ENCODE measurements at regions not wholly inside any gene's neighbourhood (a gene's known extent, or its start where the extent isn't known, plus 50 kb on each side); places are given as distances from the start of the nearest gene placed in this dataset.

DNA sequence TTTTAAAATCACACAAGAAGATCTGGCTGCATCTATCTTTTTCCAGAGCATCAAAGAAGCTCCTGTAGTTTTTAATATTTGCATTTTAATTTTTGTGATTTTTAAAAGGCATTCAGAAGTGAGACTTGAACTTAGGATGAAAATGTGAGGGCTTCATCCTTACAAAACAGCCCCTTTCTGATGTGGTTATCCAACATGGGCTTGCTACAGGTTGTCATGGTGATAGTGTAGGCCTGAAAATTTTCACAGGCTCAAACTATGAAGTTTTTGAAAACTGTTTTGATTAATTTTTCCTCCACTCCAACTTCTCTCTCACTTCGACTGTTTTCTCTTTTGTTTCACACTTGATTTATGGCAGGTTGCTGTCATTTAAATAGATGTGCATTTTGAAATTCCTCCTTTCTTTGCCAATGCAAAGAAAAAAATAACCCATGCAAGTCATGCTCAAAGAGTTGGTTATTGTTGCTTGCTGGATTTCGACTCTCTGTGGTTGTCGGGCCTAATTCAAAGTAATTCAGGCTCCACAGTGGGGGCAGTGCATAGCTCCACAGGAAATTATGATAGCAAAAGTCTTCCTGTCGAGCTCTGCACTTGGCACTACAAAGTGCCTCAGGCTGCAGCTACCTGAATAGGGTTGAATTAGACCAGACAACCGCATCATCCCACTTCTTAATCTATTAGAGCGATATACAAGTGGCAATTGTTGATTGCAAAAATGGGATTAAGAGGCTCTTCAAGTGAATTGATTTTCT is 201.0 kb upstream of the GPR101 start:
- H3K9me3 ChIP-seq = no peaks in the 10 kb centered on the region
- H3K4me1 ChIP-seq = no peaks in the 10 kb centered on the region
- TF ChIP-seq, protein P1, sequence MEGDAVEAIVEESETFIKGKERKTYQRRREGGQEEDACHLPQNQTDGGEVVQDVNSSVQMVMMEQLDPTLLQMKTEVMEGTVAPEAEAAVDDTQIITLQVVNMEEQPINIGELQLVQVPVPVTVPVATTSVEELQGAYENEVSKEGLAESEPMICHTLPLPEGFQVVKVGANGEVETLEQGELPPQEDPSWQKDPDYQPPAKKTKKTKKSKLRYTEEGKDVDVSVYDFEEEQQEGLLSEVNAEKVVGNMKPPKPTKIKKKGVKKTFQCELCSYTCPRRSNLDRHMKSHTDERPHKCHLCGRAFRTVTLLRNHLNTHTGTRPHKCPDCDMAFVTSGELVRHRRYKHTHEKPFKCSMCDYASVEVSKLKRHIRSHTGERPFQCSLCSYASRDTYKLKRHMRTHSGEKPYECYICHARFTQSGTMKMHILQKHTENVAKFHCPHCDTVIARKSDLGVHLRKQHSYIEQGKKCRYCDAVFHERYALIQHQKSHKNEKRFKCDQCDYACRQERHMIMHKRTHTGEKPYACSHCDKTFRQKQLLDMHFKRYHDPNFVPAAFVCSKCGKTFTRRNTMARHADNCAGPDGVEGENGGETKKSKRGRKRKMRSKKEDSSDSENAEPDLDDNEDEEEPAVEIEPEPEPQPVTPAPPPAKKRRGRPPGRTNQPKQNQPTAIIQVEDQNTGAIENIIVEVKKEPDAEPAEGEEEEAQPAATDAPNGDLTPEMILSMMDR (IDR thresholded peaks at IDR 0.05) = no peak
- TF ChIP-seq POLR2A (IDR thresholded peaks at IDR 0.05) = no peak
- no peak overlapping the region for H3K4me3 ChIP-seq
- H3K36me3 ChIP-seq = no peaks in the 10 kb centered on the region
- no peak for DNase-seq
- no peaks in the 10 kb centered on the region for H3K27me3 ChIP-seq
- H3K27ac ChIP-seq = no peak overlapping the region

DNA sequence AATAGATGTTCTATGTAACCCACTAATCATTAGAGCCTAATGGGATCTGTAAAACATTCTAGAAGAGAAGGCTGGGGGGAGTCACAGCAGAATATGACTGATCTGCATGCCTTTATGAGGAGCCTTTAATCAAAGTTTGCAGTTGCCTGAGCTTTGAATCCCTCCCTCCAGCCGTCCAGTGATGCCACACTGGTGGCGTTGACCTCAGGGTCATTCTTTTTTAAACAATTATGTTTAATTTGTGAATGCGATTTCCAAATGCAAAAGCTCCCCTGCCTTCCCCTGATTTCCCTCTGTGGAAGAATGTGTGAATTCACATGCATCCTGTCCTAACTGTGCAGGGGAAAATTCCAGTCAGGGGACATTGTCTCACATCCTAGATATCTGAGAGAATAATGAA is 199.7 kb upstream of the GPR101 start:
- H3K36me3 ChIP-seq = no peaks in the 10 kb centered on the region
- H3K4me1 ChIP-seq = no peaks in the 10 kb centered on the region
- TF ChIP-seq, protein P1 (IDR thresholded peaks at IDR 0.05) = no peak
- TF ChIP-seq POLR2A (IDR thresholded peaks at IDR 0.05) = no peak
- H3K27ac ChIP-seq = no peak overlapping the region
- no peak overlapping the region for H3K4me3 ChIP-seq
- no peak for DNase-seq
- no peaks in the 10 kb centered on the region for H3K27me3 ChIP-seq
- H3K9me3 ChIP-seq = no peaks in the 10 kb centered on the region

DNA sequence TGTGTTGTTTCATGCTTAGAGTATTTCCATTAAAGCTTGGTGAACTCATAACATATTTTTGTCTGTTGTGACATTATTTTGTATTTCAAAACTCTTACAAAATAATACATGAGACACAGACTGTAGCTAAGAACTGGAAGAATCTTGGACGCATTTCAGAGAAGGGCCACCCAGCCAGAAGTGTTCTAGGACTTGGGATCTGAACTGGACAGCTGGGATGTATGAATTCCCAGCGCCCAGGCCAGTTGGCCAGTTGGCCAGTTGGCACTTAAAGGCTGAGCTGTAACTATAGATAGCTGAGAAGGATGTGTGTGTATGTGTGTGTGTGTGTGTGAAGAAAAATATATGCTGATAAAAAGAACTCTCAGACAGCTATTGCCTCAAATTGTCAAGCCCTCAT is 193.4 kb upstream of the GPR101 start:
- Histone ChIP-seq H3K36me3 (no peaks in the 10 kb centered on the region), H3K27me3 (no peaks in the 10 kb centered on the region), H3K9me3 (no peaks in the 10 kb centered on the region), H3K27ac (no peak overlapping the region), H3K4me3 (no peak overlapping the region), H3K4me1 (no peaks in the 10 kb centered on the region)
- no peak for DNase-seq
- TF ChIP-seq, protein P1 (IDR thresholded peaks at IDR 0.05) = no peak
- no peak for TF ChIP-seq POLR2A (IDR thresholded peaks at IDR 0.05)

GRCh38 chrX:137215467-137215866 is 181.7 kb upstream of the GPR101 start:
- Histone ChIP-seq H3K27me3 (no peaks in the 10 kb centered on the region), H3K36me3 (no peaks in the 10 kb centered on the region), H3K4me3 (no peak overlapping the region), H3K4me1 (no peaks in the 10 kb centered on the region), H3K27ac (no peak overlapping the region), H3K9me3 (no peaks in the 10 kb centered on the region)
- TF ChIP-seq, protein P1 (IDR thresholded peaks at IDR 0.05) = no peak
- TF ChIP-seq POLR2A (IDR thresholded peaks at IDR 0.05) = no peak
- DNase-seq = no peak

DNA sequence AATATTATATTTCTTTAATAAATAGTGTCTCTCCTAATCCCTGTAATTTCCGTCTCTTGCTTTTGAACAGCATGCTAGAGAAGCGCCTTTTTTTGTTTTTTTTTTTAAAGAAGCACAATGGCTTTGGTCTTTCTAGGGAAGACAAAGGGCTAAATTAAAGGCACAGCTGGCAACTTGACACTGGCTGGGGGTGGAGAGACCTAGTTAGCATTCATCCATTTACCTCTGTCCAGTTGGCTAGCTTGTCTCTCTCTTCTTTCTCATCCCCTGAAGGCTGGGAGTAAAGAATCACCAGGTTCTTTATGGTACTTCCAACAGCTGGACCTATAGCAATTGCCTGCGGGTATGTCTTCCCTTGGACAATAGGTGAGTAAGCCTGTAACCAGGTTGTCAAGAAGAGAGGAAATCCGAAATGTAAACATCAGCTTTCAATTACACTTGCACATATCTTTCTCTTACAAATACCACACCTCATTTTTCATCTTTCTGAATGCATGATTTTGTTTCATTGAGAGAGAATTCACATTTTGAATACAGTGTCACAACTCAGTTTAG is 178.4 kb upstream of the GPR101 start:
- no peaks in the 10 kb centered on the region for H3K27me3 ChIP-seq
- H3K36me3 ChIP-seq = no peaks in the 10 kb centered on the region
- H3K4me1 ChIP-seq = no peaks in the 10 kb centered on the region
- no peaks in the 10 kb centered on the region for H3K9me3 ChIP-seq
- H3K27ac ChIP-seq = no peak overlapping the region
- H3K4me3 ChIP-seq = no peak overlapping the region
- TF ChIP-seq, protein P1 (IDR thresholded peaks at IDR 0.05) = no peak
- no peak for TF ChIP-seq POLR2A (IDR thresholded peaks at IDR 0.05)
- no peak for DNase-seq

Data from Peyer's patch (tissue), 4 donors.